ENCODE measurements at regions not wholly inside any gene's neighbourhood (a gene's known extent, or its start where the extent isn't known, plus 50 kb on each side); places are given as distances from the start of the nearest gene placed in this dataset.

GRCh38 chr17:70345061-70345460, 175.7 kb downstream of the KCNJ2 start:
- Histone ChIP-seq H3K9me3 (ENCODE audit: insufficient read depth, low read length) (no peaks in the 10 kb centered on the region), H4K20me1 (ENCODE audit: low read depth, low read length) (no peaks in the 10 kb centered on the region), H3K36me3 (ENCODE audit: low read length) (no peaks in the 10 kb centered on the region), H2AFZ (ENCODE audit: low read depth, low read length, severe bottlenecking) (no peak overlapping the region), H3K4me2 (ENCODE audit: low read depth, low read length, poor library complexity, severe bottlenecking) (no peak overlapping the region), H3K79me2 (ENCODE audit: insufficient read depth, low read length) (no peaks in the 10 kb centered on the region), H3K4me3 (ENCODE audit: insufficient read depth, low read length, poor library complexity, severe bottlenecking) (no peak overlapping the region), H3K9me2 (replicated peaks; ENCODE audit: insufficient read depth, low read length) (no peaks in the 10 kb centered on the region), H3K27me3 (ENCODE audit: low read length) (no peaks in the 10 kb centered on the region), H3K27ac (ENCODE audit: low read depth, low read length) (no peak overlapping the region), H3K9ac (ENCODE audit: low read length) (no peak overlapping the region), H3F3A (ENCODE audit: insufficient read depth) (no peaks in the 10 kb centered on the region)
- TF ChIP-seq EZH2phosphoT487 (conservative IDR thresholded peaks at IDR 0.05; ENCODE audit: low read length) (no peak), CTCF (IDR thresholded peaks at IDR 0.05; ENCODE audit: insufficient read depth, low read length, poor library complexity, severe bottlenecking) (no peak)

GRCh38 chr17:70352834-70353233, 183.5 kb downstream of the KCNJ2 start:
- H3K9me3 ChIP-seq (ENCODE audit: insufficient read depth, low read length) = no peaks in the 10 kb centered on the region
- H4K20me1 ChIP-seq (ENCODE audit: low read depth, low read length) = no peaks in the 10 kb centered on the region
- H3K27ac ChIP-seq (ENCODE audit: low read depth, low read length) = no peak overlapping the region
- H3K79me2 ChIP-seq (ENCODE audit: insufficient read depth, low read length) = no peaks in the 10 kb centered on the region
- no peaks in the 10 kb centered on the region for H3F3A ChIP-seq (ENCODE audit: insufficient read depth)
- H3K4me2 ChIP-seq (ENCODE audit: low read depth, low read length, poor library complexity, severe bottlenecking) = no peak overlapping the region
- H3K36me3 ChIP-seq (ENCODE audit: low read length) = no peaks in the 10 kb centered on the region
- no peak overlapping the region for H2AFZ ChIP-seq (ENCODE audit: low read depth, low read length, severe bottlenecking)
- no peak overlapping the region for H3K9ac ChIP-seq (ENCODE audit: low read length)
- TF ChIP-seq CTCF (IDR thresholded peaks at IDR 0.05; ENCODE audit: insufficient read depth, low read length, poor library complexity, severe bottlenecking) = no peak
- no peak for TF ChIP-seq EZH2phosphoT487 (conservative IDR thresholded peaks at IDR 0.05; ENCODE audit: low read length)
- no peak overlapping the region for H3K4me3 ChIP-seq (ENCODE audit: insufficient read depth, low read length, poor library complexity, severe bottlenecking)
- H3K9me2 ChIP-seq (replicated peaks; ENCODE audit: insufficient read depth, low read length) = no peaks in the 10 kb centered on the region
- no peaks in the 10 kb centered on the region for H3K27me3 ChIP-seq (ENCODE audit: low read length)

- no peaks in the 10 kb centered on the region for H3K27me3 ChIP-seq (ENCODE audit: low read length)
- H3K36me3 ChIP-seq (ENCODE audit: low read length) = no peaks in the 10 kb centered on the region
- no peak overlapping the region for H3K4me2 ChIP-seq (ENCODE audit: low read depth, low read length, poor library complexity, severe bottlenecking)
- no peaks in the 10 kb centered on the region for H3K9me2 ChIP-seq (replicated peaks; ENCODE audit: insufficient read depth, low read length)
- no peak overlapping the region for H3K4me3 ChIP-seq (ENCODE audit: insufficient read depth, low read length, poor library complexity, severe bottlenecking)
- no peaks in the 10 kb centered on the region for H3F3A ChIP-seq (ENCODE audit: insufficient read depth)
- no peaks in the 10 kb centered on the region for H3K79me2 ChIP-seq (ENCODE audit: insufficient read depth, low read length)
- H4K20me1 ChIP-seq (ENCODE audit: low read depth, low read length) = no peaks in the 10 kb centered on the region
- no peak overlapping the region for H3K27ac ChIP-seq (ENCODE audit: low read depth, low read length)
- H2AFZ ChIP-seq (ENCODE audit: low read depth, low read length, severe bottlenecking) = no peak overlapping the region
- H3K9ac ChIP-seq (ENCODE audit: low read length) = no peak overlapping the region
- TF ChIP-seq CTCF (IDR thresholded peaks at IDR 0.05; ENCODE audit: insufficient read depth, low read length, poor library complexity, severe bottlenecking) = no peak
- TF ChIP-seq EZH2phosphoT487 (conservative IDR thresholded peaks at IDR 0.05; ENCODE audit: low read length) = no peak
- H3K9me3 ChIP-seq (ENCODE audit: insufficient read depth, low read length) = no peaks in the 10 kb centered on the region
Measured at GRCh38 chr17:70353408-70354092, 184.2 kb downstream of the KCNJ2 start.
